ENCODE measurements at regions not wholly inside any gene's neighbourhood (a gene's known extent, or its start where the extent isn't known, plus 50 kb on each side); places are given as distances from the start of the nearest gene placed in this dataset.

DNA sequence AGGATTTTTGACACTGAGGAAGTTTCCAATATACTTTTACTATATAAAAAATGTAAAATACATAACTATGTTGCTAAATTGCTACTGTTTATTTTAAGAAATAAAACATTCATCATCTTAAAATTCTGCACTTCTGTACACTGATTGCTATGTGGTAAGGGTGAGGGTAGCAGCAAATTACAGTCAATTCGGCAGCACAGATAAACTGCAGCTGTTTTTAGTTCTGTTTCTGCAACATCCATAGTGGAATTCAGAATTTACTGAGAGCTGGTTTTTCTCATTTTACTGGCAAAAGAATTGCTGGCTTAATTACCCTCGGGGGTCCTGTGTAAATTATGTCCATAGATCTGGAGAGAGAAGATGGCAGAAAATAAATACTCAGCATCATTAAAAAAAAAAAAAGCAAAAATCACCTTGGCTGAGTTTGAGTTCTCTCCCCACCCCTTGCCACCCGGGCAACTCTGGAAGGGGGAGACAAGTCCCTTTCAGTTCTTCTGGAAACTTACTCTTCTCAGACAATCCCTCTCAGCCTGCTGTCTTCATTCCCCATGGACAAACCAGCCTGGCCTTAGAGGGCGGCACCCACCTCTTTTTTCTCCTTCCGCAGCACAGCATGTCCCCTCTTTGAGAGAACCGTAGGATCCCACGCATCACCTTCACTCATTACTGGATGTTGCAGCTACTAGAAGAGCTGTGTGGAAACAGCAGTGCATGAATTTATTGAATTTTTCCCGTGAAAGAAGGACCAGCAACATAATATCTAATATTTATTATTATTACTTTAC, 501.1 kb upstream of the CELF2 start:
- DNase-seq (ENCODE audit: low read depth) = no peak

DNA sequence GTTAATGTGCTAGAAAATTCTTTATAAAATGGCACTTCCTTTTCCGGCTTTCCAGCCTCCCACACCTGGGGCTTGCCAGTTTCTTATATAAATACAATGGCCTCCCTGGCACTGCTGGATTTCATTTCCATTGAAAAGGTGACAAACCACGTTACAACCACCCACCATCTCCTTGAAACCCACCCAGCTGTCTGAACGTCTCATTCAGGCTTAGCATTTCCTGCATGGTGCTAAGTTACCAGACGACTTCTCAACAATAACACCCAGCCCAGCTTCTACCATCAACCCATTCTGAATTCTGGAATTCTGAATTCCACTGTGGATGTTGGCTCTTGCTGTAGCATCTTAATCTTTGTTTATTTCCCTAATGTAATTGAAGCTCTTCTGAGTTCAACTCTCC, 499.8 kb upstream of the CELF2 start:
- DNase-seq (ENCODE audit: low read depth) = no peak

DNA sequence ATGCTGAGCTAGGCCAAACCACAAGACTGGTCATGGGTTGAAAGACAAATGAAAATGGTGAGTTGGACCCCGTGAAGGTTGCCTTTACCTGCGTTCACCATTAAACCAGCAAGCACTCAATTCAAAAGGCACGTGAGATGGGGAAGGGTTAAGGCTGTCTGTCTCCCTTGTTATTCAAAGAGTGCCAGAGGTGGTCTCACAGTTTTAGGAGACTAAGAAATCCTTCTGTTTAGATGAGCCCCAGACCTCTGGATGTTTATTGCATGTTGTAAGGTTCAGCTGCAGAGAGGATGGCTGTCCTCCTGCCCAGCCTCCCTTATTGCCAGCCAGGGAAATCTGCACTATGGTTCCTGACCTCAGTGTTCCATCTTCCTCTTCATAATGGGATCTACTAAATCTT, 498.0 kb upstream of the CELF2 start:
- no peak for DNase-seq (ENCODE audit: low read depth)

DNA sequence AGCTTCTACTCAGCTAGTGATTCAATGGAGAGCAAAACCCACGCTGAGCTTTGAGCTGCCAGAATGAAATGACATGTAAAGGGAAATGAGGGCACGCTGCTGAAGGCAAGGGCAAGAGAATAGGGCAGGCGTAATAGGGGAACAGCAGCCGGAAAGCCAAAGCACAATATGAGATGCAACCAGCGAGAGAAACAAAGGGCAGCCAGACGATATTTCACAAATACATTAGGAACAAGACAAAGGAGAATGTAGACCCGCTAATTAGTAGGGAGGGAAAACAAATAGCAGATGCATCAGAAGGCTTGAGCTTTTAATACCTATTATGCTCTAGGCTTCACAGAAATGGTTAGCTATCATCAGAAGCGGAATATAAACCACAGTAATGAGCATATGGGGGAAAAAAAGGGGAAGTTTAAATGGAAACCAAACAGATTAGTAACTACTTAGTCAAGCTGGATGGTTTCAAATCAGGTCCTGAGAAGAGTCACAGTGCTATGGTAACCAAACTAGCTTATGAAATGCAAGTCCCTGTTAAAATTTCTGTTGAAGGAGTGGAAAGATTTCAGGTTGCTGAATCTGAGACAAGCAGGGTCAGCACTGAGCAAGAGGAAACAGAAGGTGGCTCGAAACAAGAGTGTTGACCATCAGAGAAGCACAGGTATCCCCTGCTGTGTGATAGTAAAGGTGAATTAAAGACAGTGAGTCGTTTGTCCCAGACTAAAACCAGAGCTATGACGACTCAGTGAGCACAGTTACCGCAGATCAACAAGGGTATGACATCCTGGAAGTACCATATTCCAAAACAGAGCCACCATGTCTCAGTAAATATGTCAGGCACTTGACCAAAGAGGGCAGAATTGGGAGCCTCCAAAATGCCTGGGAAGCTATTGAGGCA, 496.9 kb upstream of the CELF2 start:
- no peak for DNase-seq (ENCODE audit: low read depth)

DNA sequence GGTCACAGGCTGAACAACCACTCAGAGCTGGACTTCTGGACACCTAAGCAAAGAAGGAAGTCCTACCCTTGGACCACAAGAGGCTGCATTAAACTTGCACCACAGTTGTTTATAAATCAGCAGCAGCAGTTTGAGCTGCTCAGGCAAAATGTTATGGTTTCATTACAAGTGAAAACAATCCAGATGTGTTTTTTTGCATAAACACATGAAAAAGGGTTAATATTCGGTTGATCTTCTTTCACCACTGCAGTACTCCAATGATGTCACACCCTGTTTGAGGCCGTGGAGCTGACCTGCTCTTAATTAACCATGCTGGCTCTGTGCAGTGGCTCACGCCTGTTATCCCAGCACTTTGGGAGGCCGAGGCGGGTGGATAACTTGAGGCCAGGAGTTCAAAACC, 490.8 kb upstream of the CELF2 start:
- no peak for DNase-seq (ENCODE audit: low read depth)

DNA sequence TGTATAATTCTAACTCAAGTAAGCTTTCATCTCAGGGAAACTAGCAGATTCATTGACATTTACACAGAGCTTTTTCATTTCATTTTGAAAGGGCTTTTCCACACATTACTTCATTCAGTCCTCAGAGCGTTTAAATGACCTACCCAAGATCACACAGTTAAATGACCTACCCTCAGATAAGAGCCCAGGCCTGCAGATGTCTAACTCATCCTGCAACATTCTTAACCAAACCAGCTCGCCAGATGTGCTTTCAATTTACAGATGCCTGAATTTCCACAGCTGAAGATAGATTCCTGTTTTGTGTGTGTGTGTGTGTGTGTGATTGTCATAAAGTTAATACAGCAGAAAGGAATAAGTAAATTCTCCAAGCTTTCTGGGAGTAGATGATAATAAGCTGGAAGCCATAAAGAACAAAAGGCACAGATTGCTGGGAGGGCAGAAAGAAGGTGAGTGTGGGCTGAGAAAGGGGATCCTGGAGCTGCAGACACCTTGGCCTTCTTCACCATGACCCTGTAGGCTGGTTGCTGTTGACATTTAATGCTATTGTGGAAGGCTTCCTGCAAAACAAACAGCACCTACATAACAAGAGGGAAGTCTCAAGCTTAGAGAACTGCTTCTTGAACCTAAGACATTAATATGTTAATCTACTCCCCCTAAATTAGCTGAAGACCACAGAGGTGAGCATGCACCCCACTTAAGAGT, 489.7 kb upstream of the CELF2 start:
- no peak for DNase-seq (ENCODE audit: low read depth)

DNA sequence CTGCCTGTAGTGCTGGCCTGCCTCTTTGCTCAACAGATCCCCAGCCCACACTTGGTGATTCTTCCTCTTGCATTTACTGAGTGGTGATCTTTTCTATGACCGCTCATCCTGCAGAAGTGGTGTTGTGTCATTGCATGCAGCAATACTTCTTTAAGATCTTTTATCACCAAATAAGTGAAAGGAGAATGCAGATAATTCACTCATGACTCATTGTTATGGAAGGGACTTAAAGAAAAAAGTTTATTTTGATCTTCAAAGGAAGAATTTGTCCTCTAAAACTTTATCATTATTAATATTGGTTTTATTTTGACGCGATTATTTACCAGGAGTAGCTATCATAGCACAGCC, 489.1 kb upstream of the CELF2 start:
- DNase-seq (ENCODE audit: low read depth) = no peak

DNA sequence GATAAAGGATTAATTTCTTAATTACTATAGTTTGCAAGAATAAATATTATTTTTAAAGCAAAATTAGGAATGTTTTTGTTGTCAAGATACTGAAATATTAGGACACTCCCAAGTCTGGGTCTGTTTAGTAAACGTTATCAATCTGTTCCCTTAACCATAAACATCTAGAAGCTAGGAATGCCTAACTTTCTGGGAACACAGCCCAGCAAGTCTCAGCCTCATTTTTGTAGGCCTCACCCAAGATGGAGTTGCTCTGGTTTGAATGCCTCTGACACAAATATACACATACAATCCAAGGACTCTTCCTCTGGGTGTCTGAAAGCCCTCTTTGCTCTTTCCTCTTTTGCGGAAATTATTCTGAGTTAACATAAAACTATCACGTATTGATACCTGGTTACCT, 487.4 kb upstream of the CELF2 start:
- no peak for DNase-seq (ENCODE audit: low read depth)

DNA sequence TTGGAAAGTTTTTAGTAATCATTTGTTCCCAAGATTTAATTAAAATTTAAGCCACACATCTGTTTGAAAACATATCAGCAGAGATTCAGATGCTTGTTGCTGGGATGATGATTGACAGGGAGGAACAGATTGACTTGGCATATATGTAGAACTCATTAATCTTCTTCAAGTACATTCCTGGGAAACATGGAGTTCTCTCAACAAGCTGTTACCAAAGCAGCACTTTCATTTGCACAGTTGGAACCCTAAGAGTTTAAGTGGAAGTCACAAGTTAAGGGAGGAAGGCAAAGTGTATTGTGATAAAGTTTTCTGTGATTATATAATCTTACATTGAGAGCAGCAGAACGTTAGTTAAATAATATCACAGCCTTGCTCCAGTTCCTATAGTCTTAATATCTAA, 485.4 kb upstream of the CELF2 start:
- DNase-seq (ENCODE audit: low read depth) = no peak

DNA sequence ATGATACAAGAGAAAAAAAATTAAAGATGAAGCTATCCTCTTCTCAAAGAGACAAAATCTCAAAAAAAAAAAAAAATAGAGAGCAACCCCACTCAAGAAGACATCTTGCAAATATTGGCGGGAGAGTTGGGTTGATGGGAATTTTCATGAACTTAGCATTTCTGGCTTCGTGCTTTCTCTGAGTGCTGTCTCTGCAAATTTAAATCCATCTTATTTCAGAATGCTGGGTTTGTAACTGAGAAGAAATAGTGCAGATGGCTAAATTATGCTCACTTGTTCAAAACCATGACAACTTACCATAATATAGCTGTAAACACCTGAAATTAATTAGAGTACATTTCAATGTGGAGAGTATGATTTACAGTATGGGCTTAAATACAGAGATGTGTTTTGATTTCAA, 484.8 kb upstream of the CELF2 start:
- no peak for DNase-seq (ENCODE audit: low read depth)

DNA sequence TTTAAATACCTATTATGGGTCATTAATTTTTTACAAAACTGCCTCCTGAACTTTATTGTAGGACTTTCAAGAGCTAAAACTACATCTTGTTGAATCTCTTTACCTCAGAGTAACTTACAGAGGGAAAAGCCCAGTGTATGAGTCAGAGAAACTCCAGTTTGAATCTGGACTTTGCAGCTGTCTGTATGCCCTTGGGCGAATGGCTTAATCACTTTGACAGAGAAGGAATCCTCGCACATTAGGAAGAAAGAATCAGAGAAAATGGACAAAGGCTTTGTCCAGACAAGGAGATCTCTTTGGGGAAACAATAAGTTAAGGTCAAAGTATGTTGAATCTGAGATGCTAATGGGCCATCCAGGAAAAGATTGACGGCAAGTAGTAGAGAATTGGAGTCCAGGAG, 484.2 kb upstream of the CELF2 start:
- DNase-seq (ENCODE audit: low read depth) = no peak

DNA sequence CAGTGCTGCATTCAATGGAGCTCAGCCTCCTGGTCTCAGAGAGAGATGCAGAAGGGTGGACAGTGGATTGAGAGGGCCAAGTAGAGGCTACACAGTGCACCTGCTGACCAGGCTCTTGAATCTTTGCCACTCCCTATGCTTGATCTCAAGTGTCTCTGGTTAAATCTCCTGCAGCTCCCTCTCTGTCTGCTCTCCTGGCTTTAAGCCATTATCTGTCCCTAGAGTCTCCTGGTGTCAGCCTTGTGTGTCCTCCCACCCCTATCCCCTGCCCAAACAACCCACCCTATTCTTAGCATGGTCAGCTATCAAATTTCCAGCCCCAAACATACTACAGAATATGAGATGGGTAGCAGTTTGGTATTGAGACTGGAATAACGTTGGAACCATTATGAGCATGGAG, 479.3 kb upstream of the CELF2 start:
- DNase-seq (ENCODE audit: low read depth) = no peak

DNA sequence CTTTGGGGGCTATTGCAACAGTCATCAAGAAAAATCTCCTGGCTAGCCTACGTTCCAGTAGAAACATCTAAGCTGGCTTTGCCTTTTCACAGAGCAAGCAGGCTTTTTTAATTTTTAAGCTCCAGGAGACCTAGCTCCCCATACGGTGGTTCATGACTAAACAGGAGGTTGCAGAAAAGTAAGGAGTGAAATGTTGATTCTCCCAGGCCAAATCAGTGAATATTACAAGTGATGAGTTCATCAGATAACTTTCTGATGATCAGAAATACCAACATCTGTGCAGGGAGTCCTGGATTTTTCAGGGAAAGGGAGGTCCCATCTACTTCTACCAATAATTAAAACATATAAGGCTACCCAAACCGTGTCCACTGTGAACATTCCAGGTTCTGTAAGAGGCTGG, 477.3 kb upstream of the CELF2 start:
- DNase-seq (ENCODE audit: low read depth) = no peak

DNA sequence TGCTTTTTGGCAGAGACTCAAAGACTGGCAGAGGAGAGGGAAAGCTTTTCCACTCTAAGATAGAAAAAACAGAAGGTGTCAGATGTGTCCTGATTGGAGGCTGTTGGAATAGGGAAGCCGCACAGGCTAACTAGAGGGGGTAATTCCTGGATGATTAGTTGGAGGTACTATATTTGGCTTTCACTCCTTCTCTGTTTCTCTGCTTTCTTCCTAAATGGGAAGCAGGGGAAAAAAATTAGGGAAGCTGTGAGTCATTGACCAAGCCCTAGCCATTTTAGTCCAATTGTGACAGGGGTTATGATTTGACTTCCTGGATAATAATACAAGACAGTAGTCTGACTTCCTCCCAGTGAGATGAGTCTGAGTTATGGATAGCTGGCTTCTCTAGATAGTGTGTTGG, 475.2 kb upstream of the CELF2 start:
- DNase-seq (ENCODE audit: low read depth) = no peak

DNA sequence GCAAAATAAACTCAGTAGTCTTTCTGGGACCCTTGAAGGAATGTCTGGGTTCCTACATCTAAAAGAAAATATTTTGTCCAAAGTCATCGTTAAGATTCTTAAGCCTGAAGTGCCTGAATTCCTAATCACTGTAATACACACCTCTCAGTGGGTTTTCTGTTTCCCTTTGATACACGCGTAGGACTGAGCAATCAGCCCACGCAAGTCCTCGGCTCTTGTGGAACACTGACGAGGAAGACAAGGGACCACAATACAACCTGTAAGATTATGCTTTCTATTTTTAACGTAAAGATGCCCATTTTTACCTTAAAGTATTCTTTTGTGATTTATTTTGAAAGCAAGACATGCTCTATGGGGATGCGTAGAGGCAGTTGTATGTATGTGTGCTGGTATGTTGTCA, 472.8 kb upstream of the CELF2 start:
- DNase-seq (ENCODE audit: low read depth) = no peak

DNA sequence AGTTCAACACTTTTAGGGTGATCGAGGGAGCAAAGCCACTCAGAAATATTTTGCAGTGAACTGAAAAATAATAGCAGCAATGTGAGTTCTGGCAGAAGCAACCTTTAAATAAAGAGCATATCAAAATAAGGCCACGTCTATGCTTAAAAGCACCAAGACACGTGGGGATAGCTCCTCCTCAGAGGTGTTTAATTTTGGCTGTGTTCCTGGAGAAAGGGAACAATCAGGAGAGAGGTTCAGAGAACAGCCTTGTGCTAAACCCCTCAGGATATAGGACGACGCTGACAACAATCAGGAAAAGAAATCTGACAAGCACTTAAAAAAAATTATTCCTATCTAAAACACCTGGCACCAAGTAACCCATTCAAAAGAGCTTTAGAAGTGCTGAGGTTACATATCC, 471.9 kb upstream of the CELF2 start:
- no peak for DNase-seq (ENCODE audit: low read depth)

DNA sequence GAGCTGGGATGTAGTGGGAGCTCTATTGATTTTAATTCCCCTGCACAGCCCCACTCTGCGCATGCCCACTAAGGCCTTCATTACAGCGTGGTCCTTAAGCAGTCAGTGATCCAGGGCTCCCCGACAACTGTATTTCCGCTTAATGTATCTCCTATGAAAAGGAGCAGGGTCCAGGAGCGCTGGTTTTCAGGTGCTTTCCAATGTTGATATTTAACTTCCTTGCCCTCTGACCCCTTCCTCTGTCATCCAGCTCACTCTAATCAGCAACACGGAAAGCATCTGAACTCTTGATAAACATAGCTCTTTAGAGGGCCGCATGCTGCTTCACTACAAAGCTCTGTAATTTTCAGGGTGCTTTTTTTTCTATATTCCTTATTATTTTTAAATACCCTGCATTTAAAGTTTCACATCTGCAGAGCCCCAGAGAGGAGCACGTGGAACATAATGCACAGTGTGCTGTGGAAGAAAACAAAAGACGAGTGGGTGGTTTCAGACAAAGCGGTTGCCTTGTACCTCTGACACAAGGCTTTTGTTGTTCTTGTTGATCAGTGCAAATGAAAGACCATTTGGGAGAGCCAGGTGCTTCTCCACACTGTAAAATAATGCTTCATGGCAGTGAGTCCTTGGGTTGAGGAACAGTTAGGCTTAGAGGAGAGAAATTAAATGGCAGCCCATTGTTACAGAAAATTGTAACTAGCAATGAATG, 465.9 kb upstream of the CELF2 start:
- no peak for DNase-seq (ENCODE audit: low read depth)

DNA sequence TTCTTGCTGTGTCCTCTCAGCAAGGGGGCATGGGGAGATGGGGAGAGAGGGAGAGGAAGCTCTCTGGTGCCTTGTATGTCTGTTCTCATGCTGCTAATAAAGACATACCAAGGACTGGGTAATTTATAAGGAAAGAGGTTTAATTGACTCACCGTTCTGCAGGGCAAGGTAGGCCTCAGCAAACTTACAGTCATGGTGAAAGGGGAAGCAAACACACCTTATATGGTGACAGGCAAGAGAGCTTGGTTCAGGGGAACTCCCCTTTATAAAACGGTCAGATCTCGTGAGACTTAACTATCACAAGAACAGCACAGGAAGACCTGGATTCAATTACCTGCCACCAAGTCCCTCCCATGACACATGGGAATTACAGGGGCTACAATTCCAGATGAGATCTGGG, 464.7 kb upstream of the CELF2 start:
- DNase-seq (ENCODE audit: low read depth) = no peak

DNA sequence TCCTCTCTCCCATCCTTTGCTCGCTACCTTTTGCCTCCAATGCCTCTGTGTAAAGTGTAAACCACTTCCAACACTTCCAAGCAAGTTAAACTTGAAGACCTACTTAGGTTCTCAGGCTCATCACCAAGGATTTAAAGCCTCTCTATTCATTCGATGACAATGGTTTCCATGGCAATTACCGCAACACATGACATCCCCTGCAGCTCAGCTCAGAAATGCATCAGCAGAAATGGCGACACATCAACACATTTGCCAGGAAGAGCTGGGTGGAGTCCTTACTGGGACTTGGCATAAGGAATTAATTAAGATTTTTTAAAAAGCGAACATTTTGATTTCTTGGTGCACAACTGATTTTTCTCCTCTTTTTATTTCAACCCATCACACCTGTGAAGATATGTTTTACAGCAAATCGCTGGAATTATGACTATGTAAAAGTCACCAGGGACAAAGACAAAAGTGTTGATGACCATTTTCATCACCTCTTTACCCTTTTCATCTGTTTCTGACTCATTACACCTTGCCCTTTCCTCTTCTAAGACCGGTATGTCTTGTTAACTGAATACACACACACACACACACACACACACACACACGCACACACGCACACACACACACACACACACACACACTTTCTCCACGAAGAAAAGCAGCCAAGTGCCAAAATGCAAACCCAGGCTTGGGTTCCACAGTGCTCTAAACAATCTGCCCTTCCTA, 453.4 kb upstream of the CELF2 start:
- no peak for DNase-seq (ENCODE audit: low read depth)

DNA sequence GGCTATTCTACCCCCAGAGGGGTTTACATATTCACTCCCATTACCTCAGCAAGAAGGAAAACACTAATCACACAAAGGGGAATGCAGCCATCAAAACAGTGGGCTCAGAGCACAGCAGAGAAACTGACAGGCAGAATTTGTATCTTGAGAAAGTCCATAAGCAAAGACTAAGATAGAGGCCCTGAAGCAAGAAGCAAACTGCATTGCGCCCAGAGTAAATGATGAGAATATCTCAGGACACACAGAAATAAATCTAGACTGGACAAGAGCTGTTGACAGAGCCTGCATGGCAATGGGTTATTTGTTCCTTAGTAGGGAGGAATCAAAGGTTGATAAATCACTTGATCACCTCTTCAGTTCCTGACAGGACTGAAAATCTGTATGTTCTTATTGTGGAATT, 440.7 kb upstream of the CELF2 start:
- no peak for DNase-seq (ENCODE audit: low read depth)

DNA sequence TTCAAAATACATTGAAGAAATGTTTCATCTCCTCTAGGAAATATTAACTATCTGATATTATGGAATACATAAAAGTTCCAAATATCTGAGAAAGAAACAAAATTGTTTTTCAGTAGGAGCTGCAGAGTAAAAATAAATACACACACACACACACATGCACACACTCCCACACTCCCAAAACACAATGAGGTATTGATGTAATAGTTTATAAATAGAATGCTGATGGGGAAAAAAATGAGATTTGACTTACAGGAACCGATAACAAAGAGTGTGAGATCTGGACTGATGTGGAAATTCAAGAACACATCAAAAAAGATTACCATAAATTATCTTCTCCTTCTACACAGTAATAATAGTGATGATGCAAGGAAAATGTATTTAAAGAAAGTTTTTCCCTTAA, 438.0 kb upstream of the CELF2 start:
- no peak for DNase-seq (ENCODE audit: low read depth)

DNA sequence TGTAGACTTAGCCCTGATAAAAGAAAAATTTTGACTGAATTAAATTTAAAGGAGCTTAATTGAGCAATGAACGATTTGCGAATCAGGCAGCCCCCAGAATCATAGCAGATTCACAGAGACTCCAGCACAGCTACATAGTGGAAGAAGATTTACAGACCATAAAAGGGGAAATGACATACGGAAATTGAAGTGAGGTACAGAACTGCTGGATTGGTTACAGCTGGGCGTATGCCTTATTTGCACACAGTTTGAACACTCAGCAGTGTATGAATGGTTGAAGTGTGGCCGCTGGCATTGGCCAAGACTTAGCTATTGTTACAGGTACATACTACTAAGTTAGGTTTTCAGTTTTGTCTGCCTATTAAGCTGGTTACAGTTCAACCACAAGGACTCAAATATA, 433.5 kb upstream of the CELF2 start:
- no peak for DNase-seq (ENCODE audit: low read depth)

Measured in stimulated activated CD8-positive, alpha-beta memory T cell treated with anti-CD3 and anti-CD28 coated beads, Interleukin-15, amount 100 ng/mL, for 24 hours (primary cell).